HG03025 (cell line): ENCODE measurements at regions not wholly inside any gene's neighbourhood (a gene's known extent, or its start where the extent isn't known, plus 50 kb on each side); places are given as distances from the start of the nearest gene placed in this dataset.

Experiments
- ATAC-seq: cut with Tn5 transposase; IDR thresholded peaks from one replicate; pipeline ENCODE4 v1.9.1; 2021; ENCODE audit warnings: mild to moderate bottlenecking, moderate library complexity; ENCODE audit not compliant: unreplicated experiment, low FRiP score

GRCh38 chr3:159923956-159924355, 64.7 kb upstream of the IL12A start:
- no peak for ATAC-seq

- no peak for ATAC-seq
Observed at GRCh38 chr3:159924411-159924810, 64.2 kb upstream of the IL12A start.

GRCh38 chr3:159925248-159925647, 63.4 kb upstream of the IL12A start:
- no peak for ATAC-seq

GRCh38 chr3:159926573-159926972, 62.1 kb upstream of the IL12A start:
- ATAC-seq = no peak

GRCh38 chr3:159928071-159928491, 60.6 kb upstream of the IL12A start:
- no peak for ATAC-seq

GRCh38 chr3:159928666-159929065, 60.0 kb upstream of the IL12A start:
- no peak for ATAC-seq

- no peak for ATAC-seq
Observed at GRCh38 chr3:159929171-159930141, 59.2 kb upstream of the IL12A start.

GRCh38 chr3:159934216-159934615, 54.4 kb upstream of the IL12A start:
- ATAC-seq = no peak

- no peak for ATAC-seq
Observed at GRCh38 chr3:159936541-159936940, 52.1 kb upstream of the IL12A start.

GRCh38 chr3:159937561-159938166, 51.0 kb upstream of the IL12A start:
- ATAC-seq = no peak

- no peak for ATAC-seq
Observed at GRCh38 chr3:159938714-159939113, 49.9 kb upstream of the IL12A start.
